Stimulated activated CD4-positive, alpha-beta T cell treated with anti-CD3 and anti-CD28 coated beads, Interleukin-4, amount 100 ng/mL, for 48 hours (primary cell): ENCODE measurements at regions not wholly inside any gene's neighbourhood (a gene's known extent, or its start where the extent isn't known, plus 50 kb on each side); places are given as distances from the start of the nearest gene placed in this dataset.

ENCODE experiments used
- DNase-seq, 2 donors: peaks; one replicate each; pipeline ENCODE4 v3.0.0-alpha.2; 2020; ENCODE audit warnings: low read depth in 2 of 2

DNA sequence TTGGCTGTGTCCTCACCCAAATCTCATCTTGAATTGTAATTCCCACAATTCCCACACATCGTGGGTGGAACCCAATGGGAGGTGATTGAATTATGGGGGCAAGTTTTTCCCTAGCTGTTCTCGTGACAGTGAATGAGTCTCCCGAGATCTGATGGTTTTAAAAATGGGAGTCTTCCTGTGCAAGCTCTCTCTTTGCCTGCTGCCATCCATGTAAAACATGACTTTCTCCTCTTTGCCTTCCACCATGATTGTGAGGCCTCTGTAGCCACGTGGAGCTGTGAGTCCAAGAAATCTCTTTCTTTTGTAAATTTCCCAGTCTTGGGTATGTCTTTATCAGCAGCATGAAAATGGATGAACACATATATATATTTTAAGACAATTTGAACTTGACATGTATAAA, 285.4 kb downstream of the BAMBI start:
- no peak for DNase-seq

- DNase-seq = no peak
These were observed 286.4 kb downstream of the BAMBI start for GRCh38 chr10:28963539-28964221.

DNA sequence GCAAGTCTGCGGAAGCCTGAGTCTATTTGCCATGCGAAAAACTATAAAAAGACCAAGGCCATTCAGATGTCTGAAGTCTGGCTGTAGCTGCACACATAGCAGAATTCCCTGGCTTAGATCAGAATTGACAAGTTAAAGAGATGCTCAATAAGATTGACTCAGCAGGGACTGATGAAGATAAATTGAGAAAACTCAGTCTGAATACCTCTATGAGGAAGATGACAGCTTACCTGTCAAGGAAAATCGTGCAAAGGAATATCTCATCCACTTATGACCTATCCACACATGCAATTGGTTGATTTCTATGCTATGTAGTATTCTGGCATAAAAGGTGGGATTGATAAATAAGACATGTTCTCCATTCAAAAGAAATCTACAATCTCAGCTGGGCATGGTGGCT, 288.6 kb downstream of the BAMBI start:
- DNase-seq = no peak

DNA sequence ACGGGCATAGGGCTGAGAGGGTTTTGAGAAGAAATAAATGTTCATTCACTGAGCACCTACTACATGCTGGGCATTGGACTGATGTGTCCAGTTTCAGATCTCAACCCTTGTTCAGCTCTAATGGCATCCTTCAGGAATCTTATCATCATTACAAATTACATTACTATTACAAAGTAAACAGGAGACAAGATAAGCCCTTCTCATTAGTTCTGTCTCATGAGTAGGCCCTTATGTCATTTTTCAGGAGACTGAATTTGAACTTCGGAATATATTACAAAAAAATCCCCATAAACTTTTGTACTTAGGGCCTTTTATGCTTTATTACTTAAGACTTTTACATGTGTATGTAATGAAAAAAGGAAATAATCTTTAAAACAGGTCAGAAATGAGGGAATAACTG, 289.7 kb downstream of the BAMBI start:
- no peak for DNase-seq

DNA sequence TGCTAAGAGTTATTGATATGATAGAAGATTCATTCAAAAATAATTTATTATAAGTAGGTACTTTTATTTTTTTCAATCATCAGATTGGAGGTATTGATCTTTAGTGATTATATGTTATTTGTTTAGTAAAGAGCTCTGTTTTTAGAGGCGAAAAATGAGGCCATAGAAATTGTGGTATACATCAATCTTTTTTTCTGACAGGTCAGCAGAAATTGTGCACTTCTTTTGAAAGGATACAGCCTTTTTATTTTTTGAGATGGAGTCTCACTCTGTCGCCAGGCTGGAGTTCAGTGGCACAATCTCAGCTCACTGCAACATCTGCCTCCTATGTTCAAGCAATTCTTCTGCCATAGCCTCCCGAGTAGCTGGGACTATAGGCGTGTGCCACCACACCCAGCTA, 292.1 kb downstream of the BAMBI start:
- DNase-seq = no peak

DNA sequence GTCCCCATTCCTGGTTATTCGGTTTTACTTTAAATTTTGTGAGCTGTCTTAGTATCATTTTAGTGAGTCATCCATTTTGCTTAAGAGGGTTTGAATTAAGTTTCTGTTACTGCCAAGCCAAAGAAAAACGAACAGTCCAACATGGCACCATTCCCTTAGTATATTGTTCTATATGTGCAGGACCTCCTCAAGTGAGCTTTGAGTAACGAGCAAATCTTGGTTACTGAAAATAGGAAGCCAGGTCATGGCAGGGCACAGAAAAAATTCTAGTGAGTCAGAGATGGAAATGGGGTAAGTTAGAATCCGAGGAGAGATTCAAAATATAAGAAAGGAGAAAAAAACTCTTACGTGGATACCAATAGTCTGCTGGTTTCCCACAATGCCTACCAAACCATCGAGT, 292.9 kb downstream of the BAMBI start:
- DNase-seq = no peak

- no peak for DNase-seq
These were observed 293.9 kb downstream of the BAMBI start for GRCh38 chr10:28971255-28971654.

- no peak for DNase-seq
These were observed 294.4 kb downstream of the BAMBI start for GRCh38 chr10:28971764-28972163.

GRCh38 chr10:28973309-28973972, 296.1 kb downstream of the BAMBI start:
- DNase-seq = no peak

DNA sequence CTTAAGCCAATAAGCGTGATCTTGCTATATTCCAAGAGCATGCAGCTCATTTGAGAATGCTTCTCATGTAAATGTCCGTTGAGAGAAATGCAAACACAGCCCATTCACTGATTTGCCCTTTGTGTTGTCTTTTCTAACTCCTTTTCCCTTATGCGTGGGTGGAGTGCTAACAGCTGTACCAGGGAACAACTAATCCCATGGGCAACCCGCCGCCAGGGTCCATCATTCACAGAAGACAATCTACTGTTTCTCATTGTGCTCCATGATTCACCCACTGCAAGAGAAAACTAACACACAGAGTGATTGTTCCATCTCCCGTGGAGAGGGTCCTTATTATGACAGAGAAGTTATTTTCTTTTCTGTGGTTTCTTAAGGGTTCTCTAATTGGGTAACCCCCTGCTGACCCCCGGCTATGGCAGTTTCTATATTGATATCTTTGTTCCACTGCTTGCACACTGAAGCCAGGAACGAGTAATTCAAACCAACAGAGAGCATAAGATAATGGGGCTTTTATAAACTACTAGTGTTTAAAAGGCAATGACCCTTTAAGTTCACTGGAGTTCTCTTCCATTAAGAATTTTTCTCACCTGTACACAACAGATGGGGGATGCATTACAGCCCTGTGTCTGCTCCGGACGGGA, 298.7 kb downstream of the BAMBI start:
- no peak for DNase-seq

DNA sequence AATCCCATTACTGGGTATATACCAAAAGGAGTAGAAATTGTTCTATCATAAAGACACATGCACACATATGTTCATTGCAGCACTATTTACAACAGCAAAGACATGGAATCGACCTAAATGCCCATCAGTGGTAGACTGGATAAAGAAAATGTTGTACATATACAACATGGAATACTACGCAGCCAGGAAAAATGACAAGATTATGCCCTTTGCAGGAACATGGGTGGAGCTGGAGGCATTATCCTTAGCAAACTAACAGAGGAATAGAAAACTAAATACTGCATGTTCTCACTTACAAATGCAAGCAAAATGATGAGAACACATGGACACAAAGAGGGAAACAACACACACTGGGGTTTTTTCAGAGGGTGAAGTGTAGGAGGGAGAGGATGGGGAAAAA, 300.2 kb downstream of the BAMBI start:
- DNase-seq = no peak

DNA sequence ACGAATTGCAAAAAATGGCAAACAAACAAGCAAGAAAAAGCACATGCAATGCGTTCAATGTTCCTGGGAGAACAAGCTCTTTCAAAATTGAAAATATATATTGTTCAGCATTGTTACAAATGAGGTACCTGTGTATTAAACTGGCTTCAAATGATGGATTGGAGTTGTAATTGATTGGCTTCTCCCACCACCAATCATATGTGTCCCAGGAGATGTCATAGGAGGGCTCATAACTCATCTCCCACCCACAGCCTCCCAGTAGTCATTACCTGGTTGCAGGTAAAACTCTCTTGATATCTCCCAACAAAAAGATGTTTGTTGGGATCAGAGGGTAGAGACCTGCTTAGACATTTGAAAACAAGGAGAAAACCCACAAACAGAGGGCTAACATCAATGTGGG, 302.9 kb downstream of the BAMBI start:
- DNase-seq = no peak

GRCh38 chr10:28981007-28981406, 303.7 kb downstream of the BAMBI start:
- DNase-seq = no peak

DNA sequence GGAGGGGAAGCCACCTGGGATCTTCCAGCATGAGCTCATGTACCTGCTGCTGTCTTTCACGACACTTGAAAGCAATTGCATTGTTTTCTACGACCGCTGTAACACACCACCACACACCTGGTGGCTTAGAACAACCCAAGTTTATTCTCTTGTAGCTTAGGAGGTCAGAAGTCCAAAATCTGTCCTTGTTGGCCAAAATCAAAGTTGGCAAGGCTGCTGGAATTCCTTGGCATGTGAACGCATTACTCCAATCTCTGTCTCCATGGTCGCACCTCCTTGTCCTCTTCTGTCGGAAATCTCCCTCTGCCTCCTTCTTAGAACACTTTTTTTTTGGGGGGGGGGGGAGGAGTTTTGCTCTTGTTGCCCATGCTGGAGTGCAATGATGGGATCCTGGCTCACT, 305.7 kb downstream of the BAMBI start:
- no peak for DNase-seq

GRCh38 chr10:28983799-28984198, 305.1 kb upstream of the LYZL1 start:
- DNase-seq = no peak

DNA sequence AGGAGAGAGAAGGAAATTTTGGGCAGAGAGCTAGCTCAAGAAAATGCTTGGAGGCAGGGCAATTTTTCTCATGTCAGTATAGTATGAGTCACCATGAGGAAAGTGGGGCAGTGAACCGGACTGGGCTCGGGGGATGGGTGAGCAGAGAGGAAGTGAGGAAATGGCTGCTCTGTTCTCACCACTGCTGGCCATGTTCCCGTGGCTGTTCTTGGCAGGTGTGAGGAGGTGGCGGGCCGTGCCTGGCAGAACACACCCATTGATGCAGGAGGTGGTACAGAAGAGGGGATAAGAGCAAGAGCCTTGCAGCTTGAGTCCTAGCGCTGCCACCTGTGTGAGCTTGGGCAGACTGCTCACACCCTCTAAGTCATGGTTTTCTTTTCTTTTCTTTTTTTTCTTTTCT, 304.4 kb upstream of the LYZL1 start:
- no peak for DNase-seq

- DNase-seq = no peak
These were observed 303.6 kb upstream of the LYZL1 start for GRCh38 chr10:28985137-28985885.

GRCh38 chr10:28986117-28986792, 302.6 kb upstream of the LYZL1 start:
- no peak for DNase-seq

- no peak for DNase-seq
These were observed 302.0 kb upstream of the LYZL1 start for GRCh38 chr10:28986856-28987255.

DNA sequence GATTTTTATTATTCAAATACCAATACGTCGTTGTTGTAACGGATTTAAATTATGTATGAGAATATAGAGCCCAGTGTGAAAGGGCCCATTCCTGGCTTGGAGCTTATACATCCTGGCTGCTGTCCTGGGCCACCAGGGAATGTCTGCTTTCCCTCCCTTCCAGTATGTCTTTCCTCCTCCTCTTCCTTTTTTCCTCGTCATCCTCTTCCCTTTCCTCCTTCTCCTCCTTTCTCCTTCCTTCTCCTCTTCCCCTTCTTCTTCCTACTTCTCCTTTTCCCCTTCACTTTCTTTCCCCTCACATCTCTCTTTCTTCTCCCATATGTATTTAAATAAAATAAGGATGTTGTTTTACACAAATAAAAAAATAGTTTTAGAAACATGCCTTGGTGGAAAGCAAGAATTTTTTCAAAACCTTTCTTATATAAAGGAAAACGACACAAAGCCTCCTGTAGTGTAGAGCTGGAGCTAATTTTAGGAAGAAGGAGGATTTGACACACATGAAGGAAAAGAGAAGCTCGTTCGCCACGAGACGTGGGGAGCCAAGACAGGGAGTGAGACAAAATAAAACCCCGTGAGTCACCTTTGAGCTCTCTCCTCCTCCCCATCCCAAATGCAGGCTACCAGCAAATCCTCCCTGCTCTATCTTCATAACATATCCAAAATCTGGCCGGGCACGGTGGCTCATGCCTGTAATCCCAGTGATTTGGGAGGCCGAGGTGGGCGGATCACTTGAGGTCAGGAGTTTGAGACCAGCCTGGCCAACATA, 301.1 kb upstream of the LYZL1 start:
- no peak for DNase-seq

- no peak for DNase-seq
These were observed 299.9 kb upstream of the LYZL1 start for GRCh38 chr10:28988980-28989379.
